Ishikawa (cell line): ENCODE measurements at regions not wholly inside any gene's neighbourhood (a gene's known extent, or its start where the extent isn't known, plus 50 kb on each side); places are given as distances from the start of the nearest gene placed in this dataset.

Experiments
- CEBPB ChIP-seq: IDR thresholded peaks from 2 replicates; pipeline ENCODE4 v1.6.1; 2012
- CREB1 ChIP-seq: IDR thresholded peaks from 2 replicates; pipeline ENCODE4 v1.6.1; 2012; ENCODE audit warnings: low read depth
- EGR1 ChIP-seq: IDR thresholded peaks from 2 replicates; pipeline ENCODE4 v1.6.1; 2012
- EP300 ChIP-seq: IDR thresholded peaks from 2 replicates; pipeline ENCODE4 v1.6.1; 2012; ENCODE audit warnings: borderline replicate concordance
- FOXM1 ChIP-seq: IDR thresholded peaks from 2 replicates; pipeline ENCODE4 v1.6.1; 2012; ENCODE audit warnings: low read depth, borderline replicate concordance
- NFIC ChIP-seq: IDR thresholded peaks from 2 replicates; pipeline ENCODE4 v1.6.1; 2012
- RAD21 ChIP-seq: IDR thresholded peaks from 2 replicates; pipeline ENCODE4 v1.6.1; 2012; ENCODE audit warnings: low read depth
- TAF1 ChIP-seq: IDR thresholded peaks from 2 replicates; pipeline ENCODE4 v1.6.1; 2012; ENCODE audit warnings: low read depth, mild to moderate bottlenecking
- TCF12 ChIP-seq: IDR thresholded peaks from 2 replicates; pipeline ENCODE4 v1.6.1; 2012; ENCODE audit warnings: low read depth
- TEAD4 ChIP-seq: IDR thresholded peaks from 2 replicates; pipeline ENCODE4 v1.6.1; 2012
- USF1 ChIP-seq: IDR thresholded peaks from 2 replicates; pipeline ENCODE4 v1.6.1; 2012
- YY1 ChIP-seq: IDR thresholded peaks from 2 replicates; pipeline ENCODE4 v1.6.1; 2012; ENCODE audit warnings: low read depth
- ZBTB7A ChIP-seq: IDR thresholded peaks from 2 replicates; pipeline ENCODE4 v1.6.1; 2012; ENCODE audit warnings: low read depth
- TF ChIP-seq, protein P1 (sequence below): IDR thresholded peaks from 2 replicates; pipeline ENCODE4 v1.6.1; 2012
- TF ChIP-seq, protein P2 (sequence below): IDR thresholded peaks from 2 replicates; pipeline ENCODE4 v1.6.1; 2012; ENCODE audit warnings: low read depth, mild to moderate bottlenecking

- no peak for TF ChIP-seq TEAD4
- no peak for TF ChIP-seq RAD21
- no peak for TF ChIP-seq NFIC
- TF ChIP-seq FOXM1: no peak
- TF ChIP-seq TAF1: no peak
- TF ChIP-seq EGR1: no peak
- TF ChIP-seq TCF12: no peak
Measured at GRCh38 chr4:188627892-188628291, 488.7 kb downstream of the TRIML1 start.

DNA sequence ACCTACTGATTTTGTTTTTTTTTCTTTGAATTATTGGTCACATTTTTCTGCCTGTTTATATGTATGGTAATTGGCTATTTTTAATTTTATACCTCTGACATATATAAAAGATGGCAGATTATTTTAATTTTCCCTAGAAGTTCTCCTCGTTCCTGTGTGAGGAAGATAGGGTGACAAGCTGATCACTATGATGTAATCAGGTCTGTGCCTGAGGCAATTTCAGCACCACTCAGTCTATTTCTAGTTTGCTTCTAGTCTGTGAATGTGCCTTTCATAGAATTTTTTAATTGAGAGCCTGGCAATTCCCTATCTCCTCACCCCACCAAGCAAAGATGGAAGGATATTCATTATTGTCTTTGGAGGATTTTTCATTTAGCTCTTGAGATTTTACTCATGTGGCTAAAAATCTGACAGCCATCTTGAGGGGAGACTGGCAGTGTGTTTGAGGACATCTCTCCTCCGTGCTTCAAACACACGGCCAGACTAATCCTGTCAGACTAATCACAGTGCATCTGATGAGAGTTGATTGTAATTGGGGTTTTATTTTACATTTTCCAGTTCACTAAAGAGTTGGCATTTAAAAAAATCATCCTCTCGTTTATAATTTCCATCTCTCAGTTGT lies 500.3 kb downstream of the TRIML1 start:
- TF ChIP-seq CREB1 (no peak), TEAD4 (no peak), EGR1 (no peak), TAF1 (no peak)

DNA sequence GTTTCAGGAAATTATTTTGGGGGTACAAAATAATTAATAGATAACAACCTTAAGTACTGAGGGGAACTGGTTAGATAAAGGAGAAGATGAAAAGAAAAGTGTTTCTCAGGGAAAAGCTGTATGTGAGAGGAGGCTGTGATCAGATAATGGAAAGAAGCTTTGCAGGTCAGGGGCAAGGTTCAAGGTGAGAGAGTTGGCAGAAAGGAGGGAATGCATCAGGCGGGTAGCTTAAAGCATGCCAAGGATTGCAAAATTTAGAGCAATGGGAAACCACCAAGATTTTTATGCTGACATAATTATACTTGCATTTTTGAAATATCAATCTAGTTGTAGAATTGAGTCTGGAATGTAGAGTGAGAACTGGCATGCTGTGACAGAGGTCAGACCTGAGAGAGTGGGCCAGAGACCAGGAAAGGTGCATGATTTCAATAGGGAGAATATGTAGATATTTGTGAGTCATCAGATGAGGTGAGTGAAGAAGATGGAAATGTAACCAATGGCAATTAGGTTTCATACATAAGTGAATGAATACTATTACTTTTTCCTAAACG lies 508.7 kb downstream of the TRIML1 start:
- TF ChIP-seq, protein P1, sequence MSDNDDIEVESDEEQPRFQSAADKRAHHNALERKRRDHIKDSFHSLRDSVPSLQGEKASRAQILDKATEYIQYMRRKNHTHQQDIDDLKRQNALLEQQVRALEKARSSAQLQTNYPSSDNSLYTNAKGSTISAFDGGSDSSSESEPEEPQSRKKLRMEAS: no peak
- no peak for TF ChIP-seq TEAD4
- TF ChIP-seq CREB1: no peak
- TF ChIP-seq FOXM1: no peak
- TF ChIP-seq USF1: no peak
- TF ChIP-seq EGR1: no peak
- TF ChIP-seq CEBPB: no peak
- TF ChIP-seq ZBTB7A: no peak
- no peak for TF ChIP-seq NFIC

DNA sequence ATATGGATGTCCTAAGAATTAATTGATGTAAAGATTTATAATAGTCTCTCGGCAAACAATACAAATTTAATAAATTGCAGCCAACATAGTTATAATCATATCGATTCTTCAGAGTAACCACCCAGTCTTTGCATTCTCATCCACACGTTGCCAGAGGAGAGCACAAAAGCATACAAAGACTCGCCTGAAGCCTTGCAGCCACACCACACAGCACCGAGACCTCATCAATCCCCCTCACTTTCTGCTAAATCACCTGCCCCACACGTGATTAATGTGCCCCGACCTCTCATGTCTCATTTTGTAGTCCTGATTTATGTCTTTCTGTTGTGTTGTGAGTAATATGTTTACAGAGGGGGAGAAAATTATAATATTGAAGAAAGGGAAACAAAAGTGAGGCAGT lies 510.4 kb downstream of the TRIML1 start:
- TF ChIP-seq CREB1: no peak
- no peak for TF ChIP-seq TCF12
- TF ChIP-seq EGR1: no peak
- TF ChIP-seq TEAD4: no peak
- TF ChIP-seq, protein P1: no peak
- TF ChIP-seq NFIC: no peak
- TF ChIP-seq FOXM1: no peak
- no peak for TF ChIP-seq ZBTB7A
- no peak for TF ChIP-seq TAF1
- TF ChIP-seq EP300: no peak
- TF ChIP-seq, protein P2, sequence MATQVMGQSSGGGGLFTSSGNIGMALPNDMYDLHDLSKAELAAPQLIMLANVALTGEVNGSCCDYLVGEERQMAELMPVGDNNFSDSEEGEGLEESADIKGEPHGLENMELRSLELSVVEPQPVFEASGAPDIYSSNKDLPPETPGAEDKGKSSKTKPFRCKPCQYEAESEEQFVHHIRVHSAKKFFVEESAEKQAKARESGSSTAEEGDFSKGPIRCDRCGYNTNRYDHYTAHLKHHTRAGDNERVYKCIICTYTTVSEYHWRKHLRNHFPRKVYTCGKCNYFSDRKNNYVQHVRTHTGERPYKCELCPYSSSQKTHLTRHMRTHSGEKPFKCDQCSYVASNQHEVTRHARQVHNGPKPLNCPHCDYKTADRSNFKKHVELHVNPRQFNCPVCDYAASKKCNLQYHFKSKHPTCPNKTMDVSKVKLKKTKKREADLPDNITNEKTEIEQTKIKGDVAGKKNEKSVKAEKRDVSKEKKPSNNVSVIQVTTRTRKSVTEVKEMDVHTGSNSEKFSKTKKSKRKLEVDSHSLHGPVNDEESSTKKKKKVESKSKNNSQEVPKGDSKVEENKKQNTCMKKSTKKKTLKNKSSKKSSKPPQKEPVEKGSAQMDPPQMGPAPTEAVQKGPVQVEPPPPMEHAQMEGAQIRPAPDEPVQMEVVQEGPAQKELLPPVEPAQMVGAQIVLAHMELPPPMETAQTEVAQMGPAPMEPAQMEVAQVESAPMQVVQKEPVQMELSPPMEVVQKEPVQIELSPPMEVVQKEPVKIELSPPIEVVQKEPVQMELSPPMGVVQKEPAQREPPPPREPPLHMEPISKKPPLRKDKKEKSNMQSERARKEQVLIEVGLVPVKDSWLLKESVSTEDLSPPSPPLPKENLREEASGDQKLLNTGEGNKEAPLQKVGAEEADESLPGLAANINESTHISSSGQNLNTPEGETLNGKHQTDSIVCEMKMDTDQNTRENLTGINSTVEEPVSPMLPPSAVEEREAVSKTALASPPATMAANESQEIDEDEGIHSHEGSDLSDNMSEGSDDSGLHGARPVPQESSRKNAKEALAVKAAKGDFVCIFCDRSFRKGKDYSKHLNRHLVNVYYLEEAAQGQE: no peak
- TF ChIP-seq YY1: no peak
- TF ChIP-seq RAD21: no peak
- TF ChIP-seq CEBPB: no peak

GRCh38 chr4:188650516-188650915 lies 511.3 kb downstream of the TRIML1 start:
- TF ChIP-seq, protein P2: no peak
- TF ChIP-seq TCF12 (no peak), NFIC (no peak), RAD21 (no peak), CREB1 (no peak), ZBTB7A (no peak), USF1 (no peak), CEBPB (no peak), TEAD4 (no peak), EGR1 (no peak), EP300 (no peak), YY1 (no peak), TAF1 (no peak), FOXM1 (no peak)
- TF ChIP-seq, protein P1: no peak

GRCh38 chr4:188657365-188657764 lies 518.1 kb downstream of the TRIML1 start:
- TF ChIP-seq TCF12: no peak
- TF ChIP-seq, protein P1: no peak
- no peak for TF ChIP-seq NFIC
- no peak for TF ChIP-seq RAD21
- no peak for TF ChIP-seq EP300
- TF ChIP-seq EGR1: no peak
- TF ChIP-seq ZBTB7A: no peak
- no peak for TF ChIP-seq USF1
- no peak for TF ChIP-seq CEBPB
- TF ChIP-seq, protein P2: no peak
- TF ChIP-seq FOXM1: no peak
- TF ChIP-seq YY1: no peak
- TF ChIP-seq CREB1: no peak
- TF ChIP-seq TEAD4: no peak
- no peak for TF ChIP-seq TAF1
